ENCODE measurements at regions not wholly inside any gene's neighbourhood (a gene's known extent, or its start where the extent isn't known, plus 50 kb on each side); places are given as distances from the start of the nearest gene placed in this dataset.

DNA sequence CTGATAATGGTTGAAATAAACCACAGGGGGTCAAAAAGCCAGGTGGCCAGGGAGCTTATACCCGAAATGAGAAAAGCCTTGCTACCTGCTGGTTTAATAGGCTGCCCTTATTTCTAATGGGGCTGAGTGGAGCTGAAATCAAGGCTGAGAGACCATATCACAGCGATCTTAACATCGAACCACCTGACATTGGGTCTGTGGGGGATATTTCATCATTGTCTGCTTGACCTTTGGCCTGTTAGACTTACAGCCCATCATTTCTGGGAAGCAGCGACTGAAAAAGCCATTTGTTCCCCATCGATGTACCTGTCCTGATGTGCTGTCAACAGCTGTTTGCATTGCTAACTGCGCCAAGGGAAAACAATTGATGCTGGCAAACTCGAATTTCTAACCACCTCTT, 199.7 kb upstream of the SLC14A2 start:
- H3K27ac Mint-ChIP-seq: no peak overlapping the region
- TF ChIP-seq, protein P1, sequence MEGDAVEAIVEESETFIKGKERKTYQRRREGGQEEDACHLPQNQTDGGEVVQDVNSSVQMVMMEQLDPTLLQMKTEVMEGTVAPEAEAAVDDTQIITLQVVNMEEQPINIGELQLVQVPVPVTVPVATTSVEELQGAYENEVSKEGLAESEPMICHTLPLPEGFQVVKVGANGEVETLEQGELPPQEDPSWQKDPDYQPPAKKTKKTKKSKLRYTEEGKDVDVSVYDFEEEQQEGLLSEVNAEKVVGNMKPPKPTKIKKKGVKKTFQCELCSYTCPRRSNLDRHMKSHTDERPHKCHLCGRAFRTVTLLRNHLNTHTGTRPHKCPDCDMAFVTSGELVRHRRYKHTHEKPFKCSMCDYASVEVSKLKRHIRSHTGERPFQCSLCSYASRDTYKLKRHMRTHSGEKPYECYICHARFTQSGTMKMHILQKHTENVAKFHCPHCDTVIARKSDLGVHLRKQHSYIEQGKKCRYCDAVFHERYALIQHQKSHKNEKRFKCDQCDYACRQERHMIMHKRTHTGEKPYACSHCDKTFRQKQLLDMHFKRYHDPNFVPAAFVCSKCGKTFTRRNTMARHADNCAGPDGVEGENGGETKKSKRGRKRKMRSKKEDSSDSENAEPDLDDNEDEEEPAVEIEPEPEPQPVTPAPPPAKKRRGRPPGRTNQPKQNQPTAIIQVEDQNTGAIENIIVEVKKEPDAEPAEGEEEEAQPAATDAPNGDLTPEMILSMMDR (IDR thresholded peaks at IDR 0.05): no peak
- ChIA-PET CTCF (no interaction called here), POLR2A (no interaction called here)
- DNase-seq: no peak
- no peaks in the 10 kb centered on the region for H3K36me3 Mint-ChIP-seq (ENCODE audit: low read depth)
- no peak for ATAC-seq (ENCODE audit: low read depth)
- intact Hi-C loops (cut with micrococcal nuclease): no loop called here
- H3K4me3 Mint-ChIP-seq: no peak overlapping the region
- H3K9me3 Mint-ChIP-seq: no peaks in the 10 kb centered on the region
- H3K27me3 Mint-ChIP-seq: peaks cover 4% of the 10 kb centered on the region
- H3K4me1 Mint-ChIP-seq: no peaks in the 10 kb centered on the region

DNA sequence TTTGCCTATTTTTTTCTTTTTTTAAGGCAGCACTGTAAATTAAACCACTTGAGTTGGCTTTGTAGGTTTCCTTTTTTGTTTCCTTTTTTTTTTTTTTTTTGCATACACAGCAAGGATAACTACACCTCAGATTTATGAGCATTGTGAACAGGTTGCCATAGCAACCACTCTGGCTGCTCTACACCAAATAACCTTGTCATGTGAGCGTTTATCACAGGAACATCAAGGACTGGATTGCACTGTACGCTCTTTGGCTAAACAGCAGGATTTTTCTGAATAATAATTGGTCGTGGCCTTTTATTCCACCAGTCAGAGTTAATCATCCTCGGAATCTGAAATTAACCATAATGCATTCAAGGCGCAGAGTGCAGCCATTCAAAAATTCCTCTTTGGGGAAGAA, 199.1 kb upstream of the SLC14A2 start:
- ChIA-PET POLR2A (no interaction called here), CTCF (no interaction called here)
- Mint-ChIP-seq H3K4me3 (no peak overlapping the region), H3K4me1 (no peaks in the 10 kb centered on the region), H3K36me3 (ENCODE audit: low read depth) (no peaks in the 10 kb centered on the region), H3K9me3 (no peaks in the 10 kb centered on the region), H3K27ac (no peak overlapping the region), H3K27me3 (peaks cover 4% of the 10 kb centered on the region)
- TF ChIP-seq, protein P1 (IDR thresholded peaks at IDR 0.05): no peak
- ATAC-seq (ENCODE audit: low read depth) (no peak), DNase-seq (no peak)
- intact Hi-C loops (cut with micrococcal nuclease): no loop called here

DNA sequence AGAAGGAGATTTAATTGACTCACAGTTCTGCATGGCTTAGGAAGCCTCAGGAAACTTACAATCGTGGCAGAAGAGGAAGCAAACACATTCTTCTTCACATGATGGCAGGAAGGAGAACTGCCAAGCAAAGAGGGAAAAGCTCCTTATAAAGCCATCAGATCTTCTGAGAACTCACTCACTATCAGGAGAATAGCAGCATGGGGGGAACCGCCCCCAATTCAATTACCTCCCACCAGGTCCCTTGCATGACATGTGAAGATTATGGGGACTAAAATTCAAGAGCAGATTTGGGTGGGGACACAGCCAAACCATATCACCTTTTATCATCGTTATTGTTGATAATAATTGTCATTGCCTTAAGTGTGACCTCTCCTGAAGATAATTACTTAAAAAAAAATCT, 197.9 kb upstream of the SLC14A2 start:
- Mint-ChIP-seq H3K4me3 (no peak overlapping the region), H3K4me1 (no peaks in the 10 kb centered on the region), H3K27me3 (peaks cover 4% of the 10 kb centered on the region), H3K9me3 (no peaks in the 10 kb centered on the region), H3K36me3 (ENCODE audit: low read depth) (no peaks in the 10 kb centered on the region), H3K27ac (no peak overlapping the region)
- ATAC-seq (ENCODE audit: low read depth) (no peak), DNase-seq (no peak)
- ChIA-PET CTCF (no interaction called here), POLR2A (no interaction called here)
- intact Hi-C loops (cut with micrococcal nuclease): no loop called here
- TF ChIP-seq, protein P1 (IDR thresholded peaks at IDR 0.05): no peak

DNA sequence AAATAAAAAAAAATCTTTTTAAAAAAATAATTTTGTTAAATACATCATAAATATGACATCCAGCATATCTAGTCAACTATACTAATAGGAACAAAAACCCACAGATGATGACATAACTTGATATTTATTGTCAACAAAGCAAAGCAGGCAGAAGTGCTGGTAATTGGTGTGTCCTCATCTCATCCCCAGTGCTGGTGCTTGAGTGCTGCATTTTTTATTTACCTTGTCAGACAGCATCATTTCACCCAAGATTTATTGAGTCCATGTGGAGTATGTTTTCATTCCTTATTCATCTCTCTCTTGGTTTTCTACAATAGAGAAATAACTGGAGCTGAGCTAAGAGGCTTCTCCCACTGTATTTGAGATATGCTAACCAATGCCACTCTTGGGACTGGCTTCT, 191.6 kb upstream of the SLC14A2 start:
- ATAC-seq (ENCODE audit: low read depth) (no peak), DNase-seq (no peak)
- H3K36me3 Mint-ChIP-seq (ENCODE audit: low read depth): no peaks in the 10 kb centered on the region
- no peak overlapping the region for H3K4me3 Mint-ChIP-seq
- CTCF ChIA-PET: no interaction called here
- no peak overlapping the region for H3K27ac Mint-ChIP-seq
- intact Hi-C loops (cut with micrococcal nuclease): no loop called here
- peaks cover 9% of the 10 kb centered on the region for H3K27me3 Mint-ChIP-seq
- no peaks in the 10 kb centered on the region for H3K9me3 Mint-ChIP-seq
- POLR2A ChIA-PET: no interaction called here
- H3K4me1 Mint-ChIP-seq: no peaks in the 10 kb centered on the region
- TF ChIP-seq, protein P1 (IDR thresholded peaks at IDR 0.05): no peak

DNA sequence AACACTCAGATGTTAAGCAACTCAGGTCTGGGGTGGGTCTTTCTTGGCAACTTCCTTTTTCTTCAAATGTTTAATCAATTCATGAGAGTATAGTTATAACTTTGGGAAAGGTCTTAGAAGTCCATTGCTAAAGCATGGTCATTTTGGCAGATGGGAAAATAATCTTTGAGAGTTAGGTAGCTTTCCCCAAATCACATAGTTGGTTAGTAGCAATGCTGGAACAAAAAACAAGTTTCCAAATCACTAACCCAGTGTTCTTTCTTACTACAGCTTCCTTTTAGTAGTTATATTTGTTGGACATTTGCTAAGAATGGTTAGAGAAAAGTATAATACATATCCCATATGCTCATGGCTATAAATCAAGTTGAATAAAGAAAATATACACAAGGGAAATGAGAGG, 185.2 kb upstream of the SLC14A2 start:
- TF ChIP-seq, protein P1 (IDR thresholded peaks at IDR 0.05): no peak
- no peak for DNase-seq
- Mint-ChIP-seq H3K36me3 (ENCODE audit: low read depth) (no peaks in the 10 kb centered on the region), H3K4me1 (no peaks in the 10 kb centered on the region), H3K9me3 (no peaks in the 10 kb centered on the region), H3K27ac (no peak overlapping the region), H3K4me3 (no peak overlapping the region), H3K27me3 (peaks cover 13% of the 10 kb centered on the region)
- POLR2A ChIA-PET: no interaction called here
- CTCF ChIA-PET: no interaction called here
- no peak for ATAC-seq (ENCODE audit: low read depth)
- intact Hi-C loops (cut with micrococcal nuclease): no loop called here
